GM11168 (cell line): ENCODE measurements at regions not wholly inside any gene's neighbourhood (a gene's known extent, or its start where the extent isn't known, plus 50 kb on each side); places are given as distances from the start of the nearest gene placed in this dataset.

Source experiments
- in situ Hi-C: fragments of 300-500 bp; cut with MboI; formaldehyde crosslinking; loops from one replicate; pipeline ENCODE4 v1.12.0; 2022; ENCODE audit warnings: low sequenced_read_pairs; ENCODE audit not compliant: unreplicated experiment

- in situ Hi-C loops = no loop called here
Measured at GRCh38 chr15:93311620-93312019, 222.6 kb upstream of the RGMA start.

- in situ Hi-C loops = no loop called here
Measured at GRCh38 chr15:93308026-93308690, 219.1 kb upstream of the RGMA start.

DNA sequence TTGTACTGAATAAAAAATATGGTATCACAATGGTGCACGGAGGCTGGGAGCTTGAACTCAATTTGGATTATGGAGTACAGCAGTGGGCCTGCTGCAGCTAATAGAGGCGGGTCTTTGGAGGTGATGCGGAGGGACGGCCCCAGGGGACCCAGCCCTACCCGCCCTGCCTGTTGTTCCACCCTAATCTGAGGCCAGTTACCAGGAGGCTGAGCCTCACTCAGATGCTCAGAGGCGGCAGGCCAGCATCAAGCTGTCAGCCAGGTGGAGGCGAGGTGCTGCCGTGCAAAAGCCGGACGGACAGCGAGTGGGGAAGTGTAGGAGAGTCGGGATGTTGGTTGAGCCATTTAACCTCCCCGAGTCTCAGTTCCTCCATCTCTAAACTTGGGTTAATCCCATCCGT, 218.5 kb upstream of the RGMA start:
- in situ Hi-C loops = no loop called here

DNA sequence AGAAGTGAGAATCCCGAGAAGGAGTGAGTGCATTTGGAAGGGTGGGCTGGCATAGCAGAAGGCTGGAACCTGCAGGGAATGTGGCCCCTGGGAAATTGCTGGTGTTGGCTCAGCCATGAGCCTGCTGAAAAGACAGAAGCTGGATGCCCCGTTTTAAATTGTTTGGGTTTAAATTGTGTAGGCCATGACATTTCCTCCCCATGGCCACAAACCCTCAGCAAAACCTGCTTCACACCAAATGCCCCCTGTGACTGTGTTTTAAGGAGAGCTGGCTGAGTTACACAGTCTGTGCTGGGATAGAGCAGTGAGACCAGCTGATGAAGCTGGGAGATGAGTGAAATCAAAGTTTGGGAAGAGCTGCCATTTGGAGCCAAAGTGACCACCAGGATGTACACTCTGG, 216.3 kb upstream of the RGMA start:
- in situ Hi-C loops = no loop called here

DNA sequence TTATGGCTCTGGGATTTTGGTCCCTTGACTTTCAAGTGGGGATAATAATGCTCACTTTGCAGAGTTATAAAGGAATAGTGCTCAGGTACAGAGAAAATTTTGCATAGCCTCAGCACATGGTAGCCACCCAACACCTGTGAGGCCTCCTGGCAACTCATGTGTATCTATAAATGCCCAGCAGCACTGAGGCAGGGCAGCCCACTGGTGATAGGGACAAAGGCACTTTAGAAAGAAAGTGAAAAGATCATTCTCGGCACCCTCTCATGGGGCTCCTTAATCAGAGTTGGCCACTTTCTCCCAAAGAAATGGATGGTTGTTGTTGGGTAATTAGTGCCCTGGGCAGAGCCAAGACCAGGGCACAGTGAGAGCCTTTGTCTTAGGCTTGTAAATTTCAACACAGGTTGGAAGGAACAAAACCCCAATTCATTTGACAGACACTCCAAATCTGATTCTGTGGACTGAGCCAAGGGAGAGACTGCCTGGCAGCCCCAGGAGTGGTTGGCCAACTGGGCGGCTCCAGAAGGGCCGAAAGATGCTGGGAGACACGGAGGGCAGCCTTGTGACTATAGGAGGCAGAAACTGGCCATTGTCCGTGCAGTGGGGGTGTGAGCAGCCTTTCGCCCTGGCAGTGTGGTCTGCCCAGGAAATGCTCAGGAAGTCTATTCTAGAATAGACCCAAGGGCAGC, 213.2 kb upstream of the RGMA start:
- in situ Hi-C loops = no loop called here

- in situ Hi-C loops = no loop called here
Measured at GRCh38 chr15:93300796-93301195, 211.8 kb upstream of the RGMA start.

- in situ Hi-C loops = no loop called here
Measured at GRCh38 chr15:93299675-93300074, 210.7 kb upstream of the RGMA start.

DNA sequence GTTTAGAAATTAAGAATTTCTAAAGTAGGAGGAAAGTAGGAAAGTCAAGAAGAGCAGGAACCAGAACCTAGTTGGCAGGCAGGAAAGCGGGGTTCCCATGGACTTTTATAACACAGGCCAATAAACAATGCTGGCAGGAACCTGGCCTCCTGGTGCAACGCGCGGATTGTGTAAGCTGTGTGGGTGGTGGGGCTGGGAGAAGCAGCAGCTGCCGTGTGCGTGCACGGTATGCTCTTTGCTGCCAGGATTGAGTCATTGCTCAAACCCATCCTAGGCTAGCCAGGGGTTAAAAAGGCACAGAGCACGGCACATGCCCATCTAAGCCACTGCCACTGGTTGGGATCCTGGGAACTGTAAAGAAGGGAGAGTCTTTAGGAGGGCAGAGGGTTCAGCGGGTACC, 209.9 kb upstream of the RGMA start:
- in situ Hi-C loops = no loop called here

DNA sequence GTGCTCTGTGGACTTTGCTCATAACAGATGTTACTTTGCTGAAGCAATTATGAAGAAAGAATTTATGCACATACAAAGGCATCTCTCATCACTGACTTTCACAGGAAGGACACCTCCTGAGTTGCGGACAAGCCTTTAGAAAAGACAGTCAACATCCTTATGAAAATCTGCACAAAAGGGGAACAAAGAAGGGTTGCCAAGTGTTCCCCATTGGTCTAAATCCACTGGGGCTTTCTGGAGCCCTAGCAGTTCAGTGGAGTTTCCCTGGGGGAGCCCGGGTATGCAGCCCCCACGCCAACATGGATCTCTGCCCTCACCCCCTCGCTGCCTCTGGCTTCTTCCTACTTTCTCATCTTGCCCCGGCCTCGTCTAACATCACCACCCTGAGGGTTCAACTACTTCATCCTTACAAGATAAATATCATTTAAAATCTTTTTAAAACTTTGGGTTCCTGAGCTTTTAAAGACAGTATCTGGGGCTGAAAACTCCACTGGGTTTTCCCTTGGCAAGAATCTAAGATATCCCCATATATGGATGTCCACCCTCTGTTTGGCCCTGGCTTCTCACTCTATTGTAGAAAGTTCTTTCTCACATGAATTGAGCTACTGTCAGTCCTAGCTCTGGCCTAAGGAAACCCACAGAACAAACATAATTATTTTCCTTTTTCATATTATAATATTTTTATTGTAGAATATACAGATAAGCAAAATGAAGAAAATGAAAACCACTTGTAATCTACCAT, 207.9 kb upstream of the RGMA start:
- in situ Hi-C loops = no loop called here

DNA sequence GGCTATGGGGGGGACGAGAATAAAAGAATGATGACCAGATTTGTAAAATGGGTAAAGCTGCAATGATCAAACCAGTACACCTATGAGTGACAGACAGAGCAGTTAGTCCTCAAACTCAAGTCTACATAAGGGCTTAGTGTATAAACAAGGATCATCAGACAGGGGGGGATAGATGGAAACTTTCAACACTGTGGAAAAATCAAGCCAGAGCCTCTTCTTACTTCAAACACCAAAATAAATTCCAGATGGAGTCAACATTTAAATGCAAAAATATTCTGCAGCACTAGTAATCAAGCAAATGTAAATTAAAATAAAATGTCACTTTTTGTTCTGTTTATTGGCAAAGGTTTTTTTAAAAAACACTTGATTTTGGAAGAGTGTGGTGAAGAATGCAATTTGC, 205.9 kb upstream of the RGMA start:
- in situ Hi-C loops = no loop called here

DNA sequence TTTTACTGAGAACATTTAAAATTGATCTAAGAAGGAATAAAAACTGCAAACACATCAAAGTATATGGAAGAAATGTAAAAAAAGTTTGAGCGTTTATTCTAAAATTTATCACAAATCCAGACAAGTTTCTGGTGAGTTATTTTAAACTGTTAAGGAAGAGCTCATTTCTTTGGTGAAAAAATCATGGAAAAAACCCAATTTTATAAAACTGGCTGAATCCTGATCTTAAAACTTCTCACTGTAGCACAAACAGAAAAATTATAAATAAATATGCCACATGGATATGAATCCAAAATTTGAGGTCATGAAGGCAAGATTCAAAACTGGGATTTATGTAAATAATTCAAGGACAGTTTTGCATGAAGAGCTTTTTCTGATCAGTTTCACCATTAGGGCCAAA, 205.1 kb upstream of the RGMA start:
- in situ Hi-C loops = no loop called here

DNA sequence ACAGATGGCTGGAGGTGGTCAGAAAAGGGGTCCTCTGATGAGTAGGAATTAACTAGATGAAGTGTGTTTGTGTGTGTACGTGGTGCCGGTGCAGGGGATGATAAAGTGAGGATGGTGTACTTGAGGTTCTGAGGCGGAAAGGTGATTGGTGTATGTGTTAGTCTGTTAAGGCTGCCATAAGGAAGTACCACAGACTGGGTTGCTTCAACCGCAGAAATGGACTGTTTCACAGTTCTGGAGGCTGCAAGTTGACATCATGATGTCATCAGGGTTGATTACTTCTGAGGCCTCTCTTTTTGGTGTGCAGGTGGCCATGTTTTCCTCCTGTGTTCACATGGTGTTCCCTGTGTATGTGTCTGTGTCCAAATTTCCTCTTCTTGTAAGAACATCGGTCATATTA, 202.4 kb upstream of the RGMA start:
- in situ Hi-C loops = no loop called here

- in situ Hi-C loops = no loop called here
Measured at GRCh38 chr15:93290618-93290946, 201.6 kb upstream of the RGMA start.

- in situ Hi-C loops = no loop called here
Measured at GRCh38 chr15:93289941-93290617, 201.1 kb upstream of the RGMA start.

GRCh38 chr15:93288728-93289294, 199.8 kb upstream of the RGMA start:
- in situ Hi-C loops = no loop called here

- in situ Hi-C loops = no loop called here
Measured at GRCh38 chr15:93286446-93286845, 197.4 kb upstream of the RGMA start.

- in situ Hi-C loops = no loop called here
Measured at GRCh38 chr15:93283854-93284253, 194.8 kb upstream of the RGMA start.

DNA sequence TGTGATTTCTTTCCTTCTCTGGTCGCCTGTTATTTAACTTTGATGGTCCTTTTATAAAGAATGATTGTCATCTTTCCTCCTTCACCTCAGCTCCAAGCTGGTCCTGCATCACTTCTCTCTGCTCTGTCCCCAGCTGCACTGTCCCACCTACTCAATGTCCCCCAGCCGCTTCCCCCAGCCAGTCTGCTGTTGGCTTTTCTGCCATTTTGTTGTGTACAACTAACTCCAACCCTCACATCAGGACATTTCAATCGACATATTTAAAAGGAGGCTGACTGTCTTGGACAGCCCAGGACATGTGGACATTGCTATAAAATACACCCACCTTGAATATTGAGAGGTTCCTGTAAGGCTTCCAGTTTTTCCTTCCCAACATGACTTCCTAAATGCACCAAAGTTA, 193.8 kb upstream of the RGMA start:
- in situ Hi-C loops = no loop called here

GRCh38 chr15:93278783-93279182, 189.8 kb upstream of the RGMA start:
- in situ Hi-C loops = no loop called here

DNA sequence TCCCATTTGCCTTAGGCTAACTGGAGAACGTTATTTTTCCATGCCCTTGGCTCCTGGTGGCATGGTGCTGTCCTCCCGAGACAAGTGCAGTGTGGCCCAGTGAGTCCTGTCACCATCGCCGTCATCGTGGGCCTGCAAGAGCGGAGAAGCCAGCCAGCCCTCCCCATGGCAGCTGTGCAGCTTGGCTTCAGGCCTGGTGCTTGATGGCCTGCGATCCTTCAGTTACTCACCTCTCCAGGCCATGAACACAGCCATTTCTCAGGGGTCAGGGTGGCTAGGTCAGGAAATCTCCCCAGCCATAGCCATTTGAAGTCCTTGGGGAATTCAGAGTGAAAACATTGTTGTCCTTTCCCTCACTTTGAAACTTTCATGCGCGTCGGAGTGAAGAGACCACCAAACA, 189.0 kb upstream of the RGMA start:
- in situ Hi-C loops = no loop called here

- in situ Hi-C loops = no loop called here
Measured at GRCh38 chr15:93274257-93274656, 185.2 kb upstream of the RGMA start.
